ENCODE measurements at regions not wholly inside any gene's neighbourhood (a gene's known extent, or its start where the extent isn't known, plus 50 kb on each side); places are given as distances from the start of the nearest gene placed in this dataset.
"Not testable (repeated sequence)": the region's sequence is repeated elsewhere in the genome, so short reads cannot be mapped to it uniquely, and the experiment has no call there.

GRCh38 chr6:74170550-74170949 lies 474.5 kb downstream of the CD109 start:
- DNase-seq (ENCODE audit: low read depth); in situ Hi-C loops (cut with HindIII; ENCODE audit: low pct_unique_long_range_greater_than_20kb, low sequenced_read_pairs): not testable (repeated sequence)

- in situ Hi-C loops (cut with HindIII; ENCODE audit: low pct_unique_long_range_greater_than_20kb, low sequenced_read_pairs): no loop called here
- DNase-seq (ENCODE audit: low read depth): no peak
Measured at GRCh38 chr6:74170118-74170517, 474.1 kb downstream of the CD109 start.

GRCh38 chr6:74167976-74168375 lies 472.0 kb downstream of the CD109 start:
- in situ Hi-C loops (cut with HindIII; ENCODE audit: low pct_unique_long_range_greater_than_20kb, low sequenced_read_pairs): no loop called here
- no peak for DNase-seq (ENCODE audit: low read depth)

- in situ Hi-C loops (cut with HindIII; ENCODE audit: low pct_unique_long_range_greater_than_20kb, low sequenced_read_pairs): no loop called here
Measured at GRCh38 chr6:74167511-74167910, 471.5 kb downstream of the CD109 start.

GRCh38 chr6:74166849-74167248 lies 470.8 kb downstream of the CD109 start:
- in situ Hi-C loops (cut with HindIII; ENCODE audit: low pct_unique_long_range_greater_than_20kb, low sequenced_read_pairs): no loop called here
- DNase-seq (ENCODE audit: low read depth): no peak

More at GRCh38 chr6:74167511-74167910, 471.5 kb downstream of the CD109 start:
- DNase-seq (ENCODE audit: low read depth): no peak

- DNase-seq (ENCODE audit: low read depth): no peak
- in situ Hi-C loops (cut with HindIII; ENCODE audit: low pct_unique_long_range_greater_than_20kb, low sequenced_read_pairs): no loop called here
Measured at GRCh38 chr6:74161380-74161779, 465.4 kb downstream of the CD109 start.

- in situ Hi-C loops (cut with HindIII; ENCODE audit: low pct_unique_long_range_greater_than_20kb, low sequenced_read_pairs): no loop called here
- DNase-seq (ENCODE audit: low read depth): no peak
Measured at GRCh38 chr6:74152096-74152675, 456.2 kb downstream of the CD109 start.

GRCh38 chr6:74145931-74146330 lies 449.9 kb downstream of the CD109 start:
- no peak for DNase-seq (ENCODE audit: low read depth)
- in situ Hi-C loops (cut with HindIII; ENCODE audit: low pct_unique_long_range_greater_than_20kb, low sequenced_read_pairs): no loop called here

GRCh38 chr6:74137911-74138310 lies 441.9 kb downstream of the CD109 start:
- DNase-seq (ENCODE audit: low read depth): peak; percentile 12
- in situ Hi-C loops (cut with HindIII; ENCODE audit: low pct_unique_long_range_greater_than_20kb, low sequenced_read_pairs): no loop called here

GRCh38 chr6:74134327-74134726 lies 438.3 kb downstream of the CD109 start:
- in situ Hi-C loops (cut with HindIII; ENCODE audit: low pct_unique_long_range_greater_than_20kb, low sequenced_read_pairs): no loop called here
- DNase-seq (ENCODE audit: low read depth): no peak

GRCh38 chr6:74133073-74133472 lies 437.1 kb downstream of the CD109 start:
- in situ Hi-C loops (cut with HindIII; ENCODE audit: low pct_unique_long_range_greater_than_20kb, low sequenced_read_pairs): no loop called here
- no peak for DNase-seq (ENCODE audit: low read depth)

- in situ Hi-C loops (cut with HindIII; ENCODE audit: low pct_unique_long_range_greater_than_20kb, low sequenced_read_pairs): no loop called here
- no peak for DNase-seq (ENCODE audit: low read depth)
Measured at GRCh38 chr6:74130641-74131040, 434.6 kb downstream of the CD109 start.

GRCh38 chr6:74128536-74128935 lies 432.5 kb downstream of the CD109 start:
- in situ Hi-C loops (cut with HindIII; ENCODE audit: low pct_unique_long_range_greater_than_20kb, low sequenced_read_pairs): no loop called here
- no peak for DNase-seq (ENCODE audit: low read depth)

GRCh38 chr6:74117113-74117512 lies 421.1 kb downstream of the CD109 start:
- in situ Hi-C loops (cut with HindIII; ENCODE audit: low pct_unique_long_range_greater_than_20kb, low sequenced_read_pairs): no loop called here
- no peak for DNase-seq (ENCODE audit: low read depth)

- no peak for DNase-seq (ENCODE audit: low read depth)
- in situ Hi-C loops (cut with HindIII; ENCODE audit: low pct_unique_long_range_greater_than_20kb, low sequenced_read_pairs): no loop called here
Measured at GRCh38 chr6:74115674-74116073, 419.7 kb downstream of the CD109 start.

GRCh38 chr6:74114428-74114827 lies 418.4 kb downstream of the CD109 start:
- in situ Hi-C loops (cut with HindIII; ENCODE audit: low pct_unique_long_range_greater_than_20kb, low sequenced_read_pairs): no loop called here
- no peak for DNase-seq (ENCODE audit: low read depth)

- in situ Hi-C loops (cut with HindIII; ENCODE audit: low pct_unique_long_range_greater_than_20kb, low sequenced_read_pairs): no loop called here
- no peak for DNase-seq (ENCODE audit: low read depth)
Measured at GRCh38 chr6:74113901-74114300, 417.9 kb downstream of the CD109 start.

- in situ Hi-C loops (cut with HindIII; ENCODE audit: low pct_unique_long_range_greater_than_20kb, low sequenced_read_pairs): no loop called here
Measured at GRCh38 chr6:74103417-74103816, 407.4 kb downstream of the CD109 start.

GRCh38 chr6:74100719-74101287 lies 404.8 kb downstream of the CD109 start:
- DNase-seq (ENCODE audit: low read depth): no peak
- in situ Hi-C loops (cut with HindIII; ENCODE audit: low pct_unique_long_range_greater_than_20kb, low sequenced_read_pairs): no loop called here

More at GRCh38 chr6:74103417-74103816, 407.4 kb downstream of the CD109 start:
- no peak for DNase-seq (ENCODE audit: low read depth)

GRCh38 chr6:74096329-74096728 lies 400.3 kb downstream of the CD109 start:
- in situ Hi-C loops (cut with HindIII; ENCODE audit: low pct_unique_long_range_greater_than_20kb, low sequenced_read_pairs): no loop called here
- DNase-seq (ENCODE audit: low read depth): no peak
